ENCODE measurements at regions not wholly inside any gene's neighbourhood (a gene's known extent, or its start where the extent isn't known, plus 50 kb on each side); places are given as distances from the start of the nearest gene placed in this dataset.

DNA sequence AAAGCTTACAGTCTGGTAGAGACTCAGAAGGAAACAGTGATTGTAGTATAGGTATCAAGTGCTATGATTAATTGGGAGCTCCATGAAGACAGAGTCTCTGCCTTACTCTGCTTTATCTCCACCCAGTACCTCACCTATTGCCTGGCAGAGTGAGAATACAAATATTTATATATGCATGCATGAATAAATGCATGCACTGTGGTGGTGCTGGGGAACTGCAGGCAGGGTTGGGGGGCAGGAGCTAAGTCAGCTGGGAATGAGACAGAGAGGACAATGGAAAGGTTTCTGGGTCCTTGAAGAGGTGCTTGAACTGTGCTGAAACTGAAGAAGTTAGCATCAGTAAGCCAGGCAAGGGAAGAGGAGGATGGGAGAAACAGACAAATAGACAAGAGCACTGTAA is 80.8 kb upstream of the PPP2R2B start:
- Histone ChIP-seq H2BK15ac (ENCODE audit: low read length) (no peak overlapping the region), H3K18ac (ENCODE audit: low read length) (no peak overlapping the region), H2BK12ac (ENCODE audit: low read length) (no peak overlapping the region), H3K9ac (ENCODE audit: low read depth, low read length, poor library complexity) (no peak overlapping the region), H3K4me3 (ENCODE audit: low read length in 2 of 2) (no peak overlapping the region), H3K9me3 (replicated peaks in 1 of 2; ENCODE audit: control insufficient read depth in 2 of 2, insufficient read depth in 1 of 2, low read depth in 1 of 2, low read length in 2 of 2) (peaks cover 0 to 2% of the 10 kb centered on the region in 2 donors), H3K27ac (replicated peaks; ENCODE audit: low read length) (no peak overlapping the region), H3K4me1 (ENCODE audit: control insufficient read depth in 2 of 2, insufficient read depth in 1 of 2, low read depth in 1 of 2, low read length in 2 of 2) (peaks cover 0 to 8% of the 10 kb centered on the region in 2 donors), H3K27me3 (ENCODE audit: control insufficient read depth in 3 of 3, insufficient read depth in 3 of 3, low read depth in 1 of 3, low read length in 3 of 3) (no peaks in the 10 kb centered on the region), H2BK5ac (ENCODE audit: low read length) (no peak overlapping the region), H2AFZ (ENCODE audit: low read length) (no peak overlapping the region), H3K79me1 (ENCODE audit: low read depth, low read length) (no peaks in the 10 kb centered on the region), H3K4me2 (ENCODE audit: insufficient read depth, low read length, poor library complexity, severe bottlenecking) (no peak overlapping the region), H2AK5ac (ENCODE audit: low read depth, low read length) (no peak overlapping the region), H4K91ac (ENCODE audit: low read depth, low read length, poor library complexity) (no peak overlapping the region), H3K23ac (ENCODE audit: low read depth, low read length, poor library complexity) (no peak overlapping the region), H3K4ac (ENCODE audit: low read length) (no peak overlapping the region), H3K36me3 (replicated peaks in 1 of 2; ENCODE audit: control insufficient read depth in 2 of 2, insufficient read depth in 2 of 2, low read length in 2 of 2) (no peaks in the 10 kb centered on the region), H4K8ac (ENCODE audit: low read depth, low read length) (no peak overlapping the region), H3K14ac (ENCODE audit: low read length) (no peak overlapping the region), H2BK120ac (ENCODE audit: low read depth, low read length) (no peak overlapping the region)
- no peak for DNase-seq (ENCODE audit: low spot score)

DNA sequence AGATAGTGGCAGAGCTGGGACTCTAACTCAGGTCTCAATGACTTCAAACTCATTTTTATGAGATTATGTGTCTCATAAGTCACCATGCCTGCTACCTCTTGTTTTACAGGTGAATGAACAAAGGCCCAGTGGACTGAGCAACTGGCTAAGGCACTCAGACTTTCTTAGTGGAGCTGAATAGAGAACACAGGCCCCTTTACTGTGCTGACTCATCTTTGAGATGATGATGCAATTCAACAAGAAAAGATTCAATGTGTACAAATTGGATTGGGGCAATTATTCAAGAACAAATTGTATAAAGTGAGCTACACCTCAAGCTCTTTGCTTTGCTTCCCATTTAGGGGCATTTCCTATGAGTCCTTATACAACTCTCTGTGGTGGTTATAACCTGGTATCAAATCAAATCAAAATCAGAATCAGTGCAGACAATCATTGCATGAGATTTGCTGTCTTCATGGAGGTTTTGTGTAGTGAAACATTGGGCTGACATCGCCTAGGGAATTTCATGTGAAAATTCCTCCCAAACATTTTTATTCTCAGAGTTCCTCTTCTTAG is 84.3 kb upstream of the PPP2R2B start:
- H3K18ac ChIP-seq (ENCODE audit: low read length) = no peak overlapping the region
- H2AFZ ChIP-seq (ENCODE audit: low read length) = no peak overlapping the region
- H2AK5ac ChIP-seq (ENCODE audit: low read depth, low read length) = no peak overlapping the region
- no peak overlapping the region for H2BK12ac ChIP-seq (ENCODE audit: low read length)
- WGBS, 2 donors (ENCODE audit: extremely low coverage in 2 of 2, insufficient read length in 2 of 2, insufficient replicate concordance in 1 of 2) = no CpG with 5 or more reads among the region's 1 CpG
- DNase-seq (ENCODE audit: low spot score) = no peak
- no peak overlapping the region for H3K4ac ChIP-seq (ENCODE audit: low read length)
- no peak overlapping the region for H2BK15ac ChIP-seq (ENCODE audit: low read length)
- no peaks in the 10 kb centered on the region for H3K36me3 ChIP-seq (replicated peaks in 1 of 2; ENCODE audit: control insufficient read depth in 2 of 2, insufficient read depth in 2 of 2, low read length in 2 of 2)
- H4K8ac ChIP-seq (ENCODE audit: low read depth, low read length) = no peak overlapping the region
- peaks cover 0 to 2% of the 10 kb centered on the region in 2 donors for H3K9me3 ChIP-seq (replicated peaks in 1 of 2; ENCODE audit: control insufficient read depth in 2 of 2, insufficient read depth in 1 of 2, low read depth in 1 of 2, low read length in 2 of 2)
- peaks cover 0 to 2% (median 0%) of the 10 kb centered on the region in 3 experiments for H3K27me3 ChIP-seq (ENCODE audit: control insufficient read depth in 3 of 3, insufficient read depth in 3 of 3, low read depth in 1 of 3, low read length in 3 of 3)
- H3K4me1 ChIP-seq (ENCODE audit: control insufficient read depth in 2 of 2, insufficient read depth in 1 of 2, low read depth in 1 of 2, low read length in 2 of 2) = peaks cover 0 to 8% of the 10 kb centered on the region in 2 donors
- H3K4me2 ChIP-seq (ENCODE audit: insufficient read depth, low read length, poor library complexity, severe bottlenecking) = no peak overlapping the region
- no peak overlapping the region for H4K91ac ChIP-seq (ENCODE audit: low read depth, low read length, poor library complexity)
- H3K23ac ChIP-seq (ENCODE audit: low read depth, low read length, poor library complexity) = no peak overlapping the region
- H3K79me1 ChIP-seq (ENCODE audit: low read depth, low read length) = no peaks in the 10 kb centered on the region
- H3K9ac ChIP-seq (ENCODE audit: low read depth, low read length, poor library complexity) = no peak overlapping the region
- H3K27ac ChIP-seq (replicated peaks; ENCODE audit: low read length) = no peak overlapping the region
- H2BK5ac ChIP-seq (ENCODE audit: low read length) = no peak overlapping the region
- no peak overlapping the region for H2BK120ac ChIP-seq (ENCODE audit: low read depth, low read length)
- no peak overlapping the region for H3K14ac ChIP-seq (ENCODE audit: low read length)
- no peak overlapping the region for H3K4me3 ChIP-seq (ENCODE audit: low read length in 2 of 2)

DNA sequence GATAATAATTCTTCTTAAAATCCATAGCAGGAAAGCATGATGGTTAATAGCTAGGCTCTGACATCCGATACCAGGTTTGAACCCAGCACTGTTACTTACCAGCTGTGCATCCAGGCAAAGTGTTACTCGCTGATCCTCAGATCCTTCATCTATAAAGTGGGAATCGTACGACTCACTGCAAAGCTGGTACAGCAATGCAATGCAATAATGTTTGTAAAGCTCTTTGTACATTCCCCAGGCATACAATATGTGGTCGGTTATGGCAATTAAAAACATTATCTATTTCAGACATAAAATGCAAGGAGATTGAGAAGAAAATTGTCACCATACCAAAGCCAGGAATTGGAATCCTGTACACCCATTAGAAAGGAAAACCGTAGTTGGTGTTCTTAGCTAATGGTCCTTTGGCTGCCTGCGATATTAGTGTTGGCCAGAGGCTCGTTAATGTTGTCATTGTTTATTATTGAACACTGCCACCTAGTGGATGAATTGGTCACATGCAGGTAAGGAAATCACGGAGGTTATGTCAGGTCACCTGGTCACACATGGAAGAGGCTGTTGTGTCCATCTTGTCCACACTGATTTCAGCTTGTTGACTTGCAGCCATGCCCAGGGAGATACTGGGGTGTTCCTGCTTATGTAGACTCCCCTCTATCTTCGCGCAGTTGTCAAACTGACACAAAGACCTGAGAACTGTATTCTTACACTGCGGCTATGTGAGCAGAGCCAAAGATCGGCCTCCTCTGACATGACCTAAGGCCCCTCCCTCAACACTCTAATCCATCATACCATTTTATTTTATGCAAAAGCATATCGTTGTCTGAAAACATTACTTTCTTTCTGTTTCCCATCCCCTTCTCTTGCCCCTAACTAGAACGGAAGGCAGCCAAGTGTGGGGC is 87.5 kb upstream of the PPP2R2B start:
- peak; percentile 85 for DNase-seq (ENCODE audit: low spot score)
- peaks cover 0 to 5% (median 0%) of the 10 kb centered on the region in 3 experiments for H3K27me3 ChIP-seq (ENCODE audit: control insufficient read depth in 3 of 3, insufficient read depth in 3 of 3, low read depth in 1 of 3, low read length in 3 of 3)
- no peak overlapping the region for H2AK5ac ChIP-seq (ENCODE audit: low read depth, low read length)
- no peak overlapping the region for H3K18ac ChIP-seq (ENCODE audit: low read length)
- H3K14ac ChIP-seq (ENCODE audit: low read length) = no peak overlapping the region
- H3K9me3 ChIP-seq (replicated peaks in 1 of 2; ENCODE audit: control insufficient read depth in 2 of 2, insufficient read depth in 1 of 2, low read depth in 1 of 2, low read length in 2 of 2) = no peaks in the 10 kb centered on the region
- H3K23ac ChIP-seq (ENCODE audit: low read depth, low read length, poor library complexity) = no peak overlapping the region
- H3K4me2 ChIP-seq (ENCODE audit: insufficient read depth, low read length, poor library complexity, severe bottlenecking) = no peak overlapping the region
- H2BK120ac ChIP-seq (ENCODE audit: low read depth, low read length) = no peak overlapping the region
- no peak overlapping the region for H3K27ac ChIP-seq (replicated peaks; ENCODE audit: low read length)
- no peaks in the 10 kb centered on the region for H3K79me1 ChIP-seq (ENCODE audit: low read depth, low read length)
- no peak overlapping the region for H2BK15ac ChIP-seq (ENCODE audit: low read length)
- H3K36me3 ChIP-seq (replicated peaks in 1 of 2; ENCODE audit: control insufficient read depth in 2 of 2, insufficient read depth in 2 of 2, low read length in 2 of 2) = no peaks in the 10 kb centered on the region
- no peak overlapping the region for H2AFZ ChIP-seq (ENCODE audit: low read length)
- WGBS, 2 donors (ENCODE audit: extremely low coverage in 2 of 2, insufficient read length in 2 of 2, insufficient replicate concordance in 1 of 2) = no CpG with 5 or more reads among the region's 15 CpGs
- no peak overlapping the region for H3K9ac ChIP-seq (ENCODE audit: low read depth, low read length, poor library complexity)
- H2BK5ac ChIP-seq (ENCODE audit: low read length) = no peak overlapping the region
- H4K8ac ChIP-seq (ENCODE audit: low read depth, low read length) = no peak overlapping the region
- H2BK12ac ChIP-seq (ENCODE audit: low read length) = no peak overlapping the region
- no peak overlapping the region for H3K4ac ChIP-seq (ENCODE audit: low read length)
- no peak overlapping the region for H4K91ac ChIP-seq (ENCODE audit: low read depth, low read length, poor library complexity)
- no peak overlapping the region for H3K4me3 ChIP-seq (ENCODE audit: low read length in 2 of 2)
- peaks cover 0 to 6% of the 10 kb centered on the region in 2 donors for H3K4me1 ChIP-seq (ENCODE audit: control insufficient read depth in 2 of 2, insufficient read depth in 1 of 2, low read depth in 1 of 2, low read length in 2 of 2)

DNA sequence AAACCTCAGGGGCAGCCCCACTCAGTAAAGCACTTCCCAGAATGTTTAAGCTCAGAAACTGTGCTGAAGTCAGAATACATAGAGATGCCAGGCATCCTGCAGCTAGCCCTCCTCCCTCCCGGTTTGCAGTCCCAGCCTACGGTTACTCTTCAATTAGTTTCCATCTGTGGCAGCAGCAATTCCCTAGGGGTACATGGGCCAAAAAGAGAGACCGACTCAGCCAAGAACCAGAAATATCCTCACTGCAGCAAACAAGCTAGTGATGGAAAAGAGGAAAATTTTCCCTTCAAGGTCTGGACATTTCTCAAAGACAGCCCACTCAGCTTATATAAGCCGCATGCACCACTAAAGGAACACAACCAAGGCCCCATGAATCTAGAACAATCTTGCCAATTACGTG is 89.1 kb upstream of the PPP2R2B start:
- Histone ChIP-seq H3K36me3 (replicated peaks in 1 of 2; ENCODE audit: control insufficient read depth in 2 of 2, insufficient read depth in 2 of 2, low read length in 2 of 2) (no peaks in the 10 kb centered on the region), H3K79me1 (ENCODE audit: low read depth, low read length) (no peaks in the 10 kb centered on the region), H3K27ac (replicated peaks; ENCODE audit: low read length) (no peak overlapping the region), H2BK120ac (ENCODE audit: low read depth, low read length) (no peak overlapping the region), H3K4me3 (ENCODE audit: low read length in 2 of 2) (no peak overlapping the region), H4K8ac (ENCODE audit: low read depth, low read length) (no peak overlapping the region), H2AK5ac (ENCODE audit: low read depth, low read length) (no peak overlapping the region), H2AFZ (ENCODE audit: low read length) (no peak overlapping the region), H3K23ac (ENCODE audit: low read depth, low read length, poor library complexity) (no peak overlapping the region), H3K4me2 (ENCODE audit: insufficient read depth, low read length, poor library complexity, severe bottlenecking) (no peak overlapping the region), H3K14ac (ENCODE audit: low read length) (no peak overlapping the region), H4K91ac (ENCODE audit: low read depth, low read length, poor library complexity) (no peak overlapping the region), H3K9ac (ENCODE audit: low read depth, low read length, poor library complexity) (no peak overlapping the region), H3K4me1 (ENCODE audit: control insufficient read depth in 2 of 2, insufficient read depth in 1 of 2, low read depth in 1 of 2, low read length in 2 of 2) (peaks cover 0 to 6% of the 10 kb centered on the region in 2 donors), H2BK15ac (ENCODE audit: low read length) (no peak overlapping the region), H3K27me3 (ENCODE audit: control insufficient read depth in 3 of 3, insufficient read depth in 3 of 3, low read depth in 1 of 3, low read length in 3 of 3) (peaks cover 0 to 5% (median 0%) of the 10 kb centered on the region in 3 experiments), H2BK12ac (ENCODE audit: low read length) (no peak overlapping the region), H2BK5ac (ENCODE audit: low read length) (no peak overlapping the region), H3K4ac (ENCODE audit: low read length) (no peak overlapping the region), H3K9me3 (replicated peaks in 1 of 2; ENCODE audit: control insufficient read depth in 2 of 2, insufficient read depth in 1 of 2, low read depth in 1 of 2, low read length in 2 of 2) (no peaks in the 10 kb centered on the region), H3K18ac (ENCODE audit: low read length) (no peak overlapping the region)
- DNase-seq (ENCODE audit: low spot score) = no peak
- WGBS, 2 donors (ENCODE audit: extremely low coverage in 2 of 2, insufficient read length in 2 of 2, insufficient replicate concordance in 1 of 2) = no CpG with 5 or more reads among the region's 5 CpGs

All from neuronal stem cell (in vitro differentiated cells).